Skin of body (tissue), 1 donor: ENCODE measurements at regions not wholly inside any gene's neighbourhood (a gene's known extent, or its start where the extent isn't known, plus 50 kb on each side); places are given as distances from the start of the nearest gene placed in this dataset.

Source experiments
- DNase-seq: peaks from one replicate; lab custom pipeline; 2025; lab: John Stamatoyannopoulos, UW

DNA sequence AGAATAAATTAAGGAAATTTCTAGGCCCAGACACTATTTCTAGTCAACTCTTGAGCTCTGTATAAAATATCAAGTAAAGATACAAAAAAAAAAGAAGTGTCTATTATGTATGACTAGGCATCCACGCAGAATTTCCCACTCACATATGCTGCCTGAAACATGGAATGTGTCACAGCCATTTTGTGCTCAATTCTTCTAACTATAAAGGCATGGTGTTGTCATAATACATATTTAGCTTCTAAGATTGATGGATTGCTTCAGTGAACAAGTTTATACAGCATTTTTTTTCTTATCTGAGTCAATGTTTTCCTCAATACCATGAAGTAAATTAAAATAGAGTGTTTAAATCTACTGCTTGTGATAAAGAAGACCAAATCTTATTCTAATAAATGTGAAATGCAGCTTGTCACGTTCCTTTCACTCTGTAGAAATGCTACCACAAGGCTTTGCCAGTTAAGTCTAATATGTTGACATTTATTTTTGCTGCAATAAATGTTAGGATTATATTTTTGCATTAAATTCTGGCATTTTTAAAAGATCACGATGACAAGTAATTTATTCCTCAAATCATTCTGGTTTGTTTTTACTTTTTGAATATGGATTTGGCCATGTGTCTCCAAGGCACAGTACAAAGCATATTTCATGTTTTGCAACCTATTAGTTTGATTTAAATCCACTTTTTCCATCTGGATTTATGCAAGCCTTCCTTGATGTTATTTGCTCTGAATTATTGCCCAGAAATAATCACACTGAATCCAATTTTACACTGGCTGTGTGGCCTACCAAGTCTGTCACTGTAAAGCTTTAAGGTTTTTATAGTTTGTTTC, 1829.0 kb upstream of the PCDH7 start:
- DNase-seq = peak; percentile 56

DNA sequence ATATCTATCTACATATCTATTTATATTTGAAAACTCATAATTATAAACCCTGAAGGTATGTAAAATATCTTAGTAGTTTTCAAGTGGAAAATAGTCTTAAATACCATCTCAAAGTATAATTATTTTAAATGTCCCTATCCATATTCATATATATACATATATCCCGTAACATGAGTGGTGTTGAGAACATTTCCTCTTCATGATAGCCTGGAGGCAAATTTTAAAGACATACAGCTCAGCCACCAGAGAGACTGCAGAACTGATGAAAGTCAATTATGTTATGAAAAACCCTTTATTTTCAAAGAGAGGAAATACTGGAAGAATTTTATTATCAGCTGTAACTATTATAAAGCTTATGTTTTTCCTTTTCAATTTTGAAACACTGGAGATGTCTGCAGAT, 1806.7 kb upstream of the PCDH7 start:
- no peak for DNase-seq

DNA sequence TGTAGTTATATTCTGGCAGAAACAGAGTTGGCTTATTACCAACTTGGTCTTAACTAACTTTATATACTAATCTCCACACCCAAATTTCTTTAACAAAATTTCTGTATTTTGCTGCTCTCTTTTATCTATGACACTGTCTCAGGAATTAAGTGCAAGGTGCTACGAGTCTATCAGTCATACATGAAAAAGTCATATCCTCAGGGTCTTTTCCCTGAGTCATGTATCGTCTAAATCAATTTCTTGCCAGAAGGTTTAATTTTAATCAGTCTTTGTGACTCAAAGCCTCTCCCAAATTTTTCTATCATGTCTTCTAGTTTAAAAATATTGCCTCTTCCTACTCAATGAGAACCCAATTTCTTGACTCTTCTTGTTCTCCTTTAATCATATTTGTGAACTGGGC, 1803.6 kb upstream of the PCDH7 start:
- DNase-seq = no peak

DNA sequence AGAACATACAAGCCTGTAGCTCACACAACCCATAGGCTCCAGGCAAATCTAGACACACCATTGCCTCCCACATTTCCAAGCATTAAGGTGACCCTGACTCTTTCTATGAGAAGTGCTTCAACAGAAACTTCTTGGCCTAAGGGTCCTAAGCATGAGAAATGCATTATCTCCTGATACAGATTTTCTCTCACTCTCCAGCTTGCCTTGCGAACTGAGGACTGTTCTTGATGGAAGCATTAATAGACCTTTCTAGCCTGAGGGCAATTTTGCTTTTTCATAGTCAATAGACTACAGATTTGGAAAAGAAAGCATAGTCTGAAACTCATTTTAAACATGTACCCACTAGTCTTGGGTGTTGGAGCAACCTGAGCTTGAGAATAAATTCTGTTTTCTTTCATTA, 1801.3 kb upstream of the PCDH7 start:
- no peak for DNase-seq

DNA sequence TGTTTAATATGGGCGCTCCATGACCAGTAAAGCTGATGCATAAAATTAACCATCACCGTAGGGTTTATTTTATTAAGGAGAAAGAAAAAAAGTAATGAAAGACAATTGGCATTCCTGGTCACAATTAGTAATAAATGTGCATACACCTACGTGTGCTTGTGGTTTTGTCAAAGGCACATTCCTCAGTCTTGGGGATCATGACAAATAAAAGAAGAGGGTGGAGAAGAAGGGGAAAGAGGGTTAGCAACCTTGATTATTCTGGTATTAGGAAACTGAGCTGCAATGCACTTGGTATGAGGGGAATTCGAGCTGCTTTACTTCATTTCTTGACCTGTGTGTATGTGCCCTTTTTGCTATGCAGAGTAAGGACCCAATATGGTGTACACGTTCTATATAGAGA, 1798.3 kb upstream of the PCDH7 start:
- DNase-seq = no peak

DNA sequence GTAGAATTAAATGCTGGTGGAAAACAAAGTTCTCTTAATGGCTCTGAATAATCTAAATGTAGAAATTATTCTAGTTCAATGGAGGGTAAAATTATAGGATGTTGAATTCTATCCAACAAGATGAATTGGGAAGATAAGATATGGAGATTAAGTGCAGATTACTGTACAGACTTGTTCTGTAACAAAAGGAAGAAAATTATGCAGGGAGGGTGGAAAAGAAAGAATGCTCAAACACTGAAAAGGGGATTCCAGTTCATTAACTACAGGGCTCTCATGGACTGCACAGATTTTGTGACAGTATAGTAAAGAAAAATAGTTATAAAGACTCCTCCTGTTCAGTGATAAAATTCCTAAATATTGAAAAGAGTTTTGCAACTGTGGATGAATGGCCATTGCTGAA, 1794.0 kb upstream of the PCDH7 start:
- no peak for DNase-seq

DNA sequence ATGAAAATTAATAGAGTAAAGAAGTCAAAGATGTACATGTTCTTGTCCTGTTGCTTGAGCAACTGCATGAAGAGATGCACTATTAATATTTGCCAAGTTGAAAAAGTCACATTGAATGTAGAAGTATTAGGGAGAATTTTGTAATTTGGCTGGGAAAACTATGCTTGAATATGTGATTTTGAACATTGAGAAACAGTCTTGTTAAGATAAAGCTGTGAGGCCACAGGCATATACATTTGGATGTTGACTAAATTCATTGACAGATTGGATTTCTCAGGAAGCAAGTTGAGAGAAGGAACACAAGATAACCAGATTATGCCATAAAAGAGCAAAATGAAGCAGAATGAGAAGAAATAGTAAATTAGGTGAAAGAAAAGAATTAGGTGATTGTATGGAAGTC, 1777.5 kb upstream of the PCDH7 start:
- no peak for DNase-seq

DNA sequence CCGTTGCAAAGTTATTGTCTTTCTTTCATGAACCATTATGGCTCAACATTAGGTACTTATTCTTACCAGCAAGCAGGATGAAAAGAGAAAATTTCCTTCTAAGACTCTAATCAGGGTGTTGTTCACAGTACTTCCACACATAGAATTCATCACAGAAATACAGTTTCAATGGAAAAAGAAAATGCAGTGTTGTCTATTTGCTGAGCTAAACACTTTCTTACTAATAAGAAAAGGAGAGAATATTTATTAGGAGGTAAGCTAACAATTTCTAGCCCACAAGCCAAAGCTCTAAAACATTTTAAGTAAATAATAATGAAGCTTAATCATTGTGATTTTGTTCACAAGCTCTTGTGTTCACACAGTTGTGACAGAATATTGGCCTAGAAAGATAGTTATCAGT, 1772.8 kb upstream of the PCDH7 start:
- DNase-seq = no peak

DNA sequence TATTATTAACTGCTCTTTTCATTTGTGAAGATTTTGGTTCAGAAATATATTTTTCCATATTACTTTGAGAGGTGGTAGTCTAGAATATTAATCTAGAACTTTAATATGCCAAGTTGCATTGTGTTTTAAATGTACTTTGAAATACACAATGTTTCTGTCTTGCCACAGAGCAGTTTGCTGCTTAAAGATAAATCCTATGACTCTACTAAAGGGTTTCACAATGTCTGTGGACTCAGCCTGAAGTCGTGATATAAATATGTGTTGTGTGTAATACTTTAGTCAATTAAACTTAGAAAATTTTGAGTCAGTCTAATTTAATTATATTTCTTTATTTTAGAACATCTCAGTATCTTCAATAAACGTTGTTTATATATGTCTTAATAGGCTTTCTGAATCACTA, 1771.7 kb upstream of the PCDH7 start:
- DNase-seq = no peak

DNA sequence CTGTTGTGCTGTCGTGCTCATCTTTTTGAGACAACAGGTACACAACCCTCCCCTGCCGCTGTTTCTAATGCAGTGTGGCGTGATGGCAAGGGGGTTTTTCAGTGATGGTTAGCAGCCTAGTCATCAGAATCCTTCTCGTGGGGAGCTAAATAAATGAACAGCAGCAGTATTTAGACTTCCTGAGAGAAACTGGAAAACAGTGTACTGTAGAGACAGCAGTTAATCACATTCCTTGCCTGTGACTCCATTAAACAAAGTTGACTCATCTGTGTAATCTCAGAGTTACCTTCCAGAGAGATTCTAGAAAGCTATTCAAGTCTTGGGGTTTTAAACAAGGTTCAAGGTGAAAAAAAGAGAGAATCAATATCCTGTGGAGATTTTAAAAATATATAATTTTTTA, 1753.2 kb upstream of the PCDH7 start:
- DNase-seq = no peak

DNA sequence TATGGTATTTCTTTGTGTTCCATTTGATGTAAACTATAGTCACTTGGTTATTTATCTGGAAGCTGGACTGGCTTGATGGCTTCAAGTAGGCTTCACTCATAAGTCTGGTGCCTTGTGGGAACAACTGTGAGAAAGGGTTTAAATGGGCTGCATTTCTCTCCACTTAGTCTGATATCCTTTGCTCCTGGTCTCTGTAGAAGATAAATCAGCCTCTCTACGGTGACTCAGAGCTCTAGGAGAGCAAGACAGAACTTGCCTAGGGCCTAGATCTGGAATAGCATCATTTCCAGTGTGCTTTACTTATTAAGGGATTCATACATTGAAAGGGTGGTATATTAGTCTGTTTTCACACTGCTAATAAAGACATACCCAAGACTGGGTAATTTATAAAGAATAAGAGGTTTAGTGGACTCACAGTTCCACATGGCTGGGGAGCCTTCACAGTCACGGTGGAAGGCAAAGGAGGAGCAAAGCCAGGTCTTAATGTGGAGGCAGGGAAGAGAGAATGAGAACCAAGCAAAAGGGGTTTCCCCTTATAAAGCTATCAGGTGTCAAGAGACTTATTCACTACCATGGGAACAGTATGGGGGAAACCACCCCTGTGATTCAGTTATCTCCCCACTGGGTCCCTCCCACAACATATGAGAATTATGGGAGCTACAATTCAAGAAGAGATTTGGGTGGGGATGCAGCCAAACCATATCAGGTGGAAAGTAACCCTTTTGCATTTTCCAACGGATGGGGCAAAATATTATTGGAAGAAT, 1746.4 kb upstream of the PCDH7 start:
- DNase-seq = no peak

DNA sequence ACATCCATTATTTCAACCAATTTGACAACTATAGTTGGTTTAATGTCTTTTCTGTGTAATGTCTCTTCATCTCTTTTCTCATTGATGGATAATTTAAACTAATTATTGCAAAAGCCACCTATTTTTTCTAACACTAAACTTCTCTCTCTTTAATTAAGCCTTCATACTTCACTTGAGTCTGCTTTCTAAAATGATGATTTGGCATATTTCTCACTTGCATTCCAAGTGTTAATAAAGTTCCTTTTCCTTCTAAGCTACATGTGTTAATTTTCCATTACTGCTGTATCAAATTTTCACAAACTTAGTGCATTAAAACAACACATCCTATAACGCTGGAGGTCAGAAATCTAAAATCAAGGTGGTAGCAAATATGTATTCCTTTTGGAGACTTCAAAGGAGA, 1743.8 kb upstream of the PCDH7 start:
- DNase-seq = no peak

DNA sequence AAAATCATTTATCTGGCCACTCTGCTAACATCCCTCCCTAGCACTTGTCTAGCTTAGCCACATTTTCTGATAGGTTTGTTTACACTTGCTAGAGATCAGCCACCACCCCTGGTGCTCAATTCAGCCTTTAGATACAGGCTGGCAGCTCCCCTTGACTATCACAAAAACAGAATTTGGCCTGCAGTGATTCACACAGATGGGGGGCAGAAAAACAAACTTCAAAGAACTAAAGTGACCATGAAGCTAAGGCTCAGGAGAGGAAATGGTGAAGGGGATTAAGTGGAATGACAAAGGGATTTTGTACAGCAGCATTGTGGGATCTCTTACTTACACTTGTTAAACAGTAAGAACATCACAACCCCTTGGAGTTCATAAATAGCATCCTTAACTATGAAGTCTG, 1718.0 kb upstream of the PCDH7 start:
- no peak for DNase-seq

DNA sequence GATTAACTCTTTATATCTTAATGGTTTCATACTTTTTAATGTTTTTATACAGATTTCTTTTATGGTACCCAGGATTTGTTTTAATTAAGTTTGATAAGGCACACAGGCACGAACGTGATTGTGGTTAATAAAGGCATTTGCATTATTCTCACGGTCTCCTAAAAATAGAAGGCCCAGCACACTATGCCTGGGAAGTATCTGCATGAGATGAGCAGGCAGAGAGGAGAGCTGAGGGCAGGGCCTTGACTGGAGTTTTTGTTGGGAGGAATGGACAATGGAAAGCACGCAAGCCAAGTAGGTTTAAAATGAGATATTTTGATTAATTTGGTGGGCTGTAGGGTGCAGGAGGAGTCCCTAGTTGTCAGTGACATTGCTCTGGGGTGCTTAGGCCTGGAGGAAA, 1714.3 kb upstream of the PCDH7 start:
- DNase-seq = no peak

DNA sequence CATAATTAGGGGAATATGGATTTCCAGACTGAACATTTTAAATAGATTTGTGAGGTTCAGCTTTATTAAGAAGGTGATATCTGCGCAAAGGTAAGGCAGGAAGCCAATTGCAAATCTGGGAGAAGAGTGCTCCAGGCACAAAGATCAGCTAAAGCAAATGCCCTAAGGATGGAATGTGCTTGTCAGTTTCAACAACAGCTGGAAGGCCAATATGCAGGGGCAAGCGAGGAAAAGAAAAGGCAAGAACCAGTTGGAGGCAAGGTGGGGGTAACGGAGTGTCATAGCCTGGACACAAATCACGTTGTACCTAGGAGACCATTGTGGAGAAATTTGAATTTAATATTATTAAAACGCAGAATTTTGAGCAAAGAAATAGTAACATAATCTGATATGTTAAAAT, 1710.3 kb upstream of the PCDH7 start:
- DNase-seq = no peak

DNA sequence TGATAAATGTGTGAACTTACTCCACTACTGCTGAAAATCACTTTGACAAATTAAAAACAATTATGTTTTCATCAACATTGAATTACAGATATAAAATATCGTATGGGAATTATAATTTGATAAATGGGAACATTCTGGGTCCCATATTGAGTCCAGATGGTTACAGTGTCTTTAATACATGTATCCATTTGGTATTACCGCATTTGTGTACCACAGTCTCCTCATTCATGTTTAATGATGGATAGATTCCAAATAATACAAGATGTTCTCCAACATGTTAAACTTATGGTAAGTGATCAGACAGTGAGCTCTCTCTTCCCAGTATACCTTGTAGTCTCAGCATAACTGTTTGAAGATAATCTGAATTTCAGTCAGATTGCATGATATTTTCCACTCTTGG, 1706.8 kb upstream of the PCDH7 start:
- no peak for DNase-seq

DNA sequence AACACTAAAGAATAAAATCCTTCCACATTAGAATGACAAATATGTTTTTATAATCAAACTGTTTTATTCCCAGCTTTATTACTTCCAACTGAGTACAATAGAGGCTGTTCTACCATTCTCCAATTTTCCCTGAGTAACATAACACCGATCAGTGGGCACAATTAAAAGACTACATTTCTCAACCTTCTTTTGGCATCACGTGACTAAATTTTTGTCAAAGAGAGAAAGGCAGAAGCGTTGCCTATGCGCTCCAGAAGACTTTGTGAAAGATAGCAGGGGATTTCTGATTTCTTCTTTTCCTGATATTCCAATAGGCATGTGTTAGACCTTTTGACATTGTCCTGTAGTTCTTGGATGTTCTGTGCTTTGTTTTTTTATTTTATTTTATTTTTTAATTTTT, 1705.6 kb upstream of the PCDH7 start:
- DNase-seq = no peak

DNA sequence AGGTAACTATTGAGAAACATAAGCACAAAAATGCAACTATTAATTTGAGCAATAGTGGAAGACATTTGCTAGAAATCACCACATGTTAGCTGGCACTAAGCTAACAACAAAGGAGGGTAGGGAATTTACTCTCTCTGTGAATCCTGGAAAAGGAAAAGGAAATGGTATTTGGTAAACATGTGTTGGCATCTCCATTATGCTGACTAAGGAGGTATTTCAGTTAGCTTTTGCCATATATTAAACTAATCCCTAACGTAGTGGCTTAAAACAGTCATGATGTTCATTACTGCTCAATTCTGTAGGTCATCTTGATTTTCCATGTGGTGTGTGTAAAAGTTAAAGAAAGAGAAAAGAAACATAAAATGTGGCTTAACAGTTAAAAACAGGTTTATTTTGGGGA, 1686.5 kb upstream of the PCDH7 start:
- no peak for DNase-seq

DNA sequence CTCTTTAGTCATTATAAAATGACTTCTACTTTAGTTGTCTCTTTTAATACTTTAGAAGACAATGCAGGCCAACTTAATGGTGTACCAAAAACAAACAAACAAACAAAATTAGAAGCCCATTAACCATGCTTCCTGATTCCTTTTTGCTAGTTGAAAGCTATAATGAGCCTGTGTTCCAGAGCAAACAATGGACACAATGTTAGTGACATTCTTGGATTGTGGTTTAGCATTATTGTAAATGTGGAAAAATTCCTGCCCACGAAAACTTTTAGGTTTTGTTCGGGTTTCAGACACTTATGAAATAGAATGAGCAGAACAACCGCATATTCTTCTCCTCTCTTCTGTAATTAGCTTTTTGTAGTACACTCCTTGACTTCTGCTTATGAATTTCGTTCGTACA, 1682.7 kb upstream of the PCDH7 start:
- DNase-seq = no peak

DNA sequence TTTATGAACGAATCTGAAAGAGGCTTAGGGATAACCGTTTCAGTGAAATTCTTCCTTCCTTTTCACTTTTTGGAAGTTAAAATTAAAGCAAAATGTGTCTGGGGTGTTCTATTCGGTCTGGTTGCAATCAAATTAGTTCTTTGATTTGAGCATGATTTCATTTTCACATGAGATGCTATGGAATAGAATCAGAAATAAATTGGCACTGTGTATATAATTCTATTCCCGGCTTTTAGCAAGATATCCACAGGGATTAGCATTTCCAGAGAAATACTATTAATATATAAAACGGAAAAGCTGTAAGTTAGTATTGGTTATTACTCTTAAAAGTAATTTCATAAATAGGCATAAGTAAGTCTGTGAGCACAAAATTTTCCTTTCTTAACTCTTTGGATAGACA, 1676.8 kb upstream of the PCDH7 start:
- peak; percentile 9 for DNase-seq

DNA sequence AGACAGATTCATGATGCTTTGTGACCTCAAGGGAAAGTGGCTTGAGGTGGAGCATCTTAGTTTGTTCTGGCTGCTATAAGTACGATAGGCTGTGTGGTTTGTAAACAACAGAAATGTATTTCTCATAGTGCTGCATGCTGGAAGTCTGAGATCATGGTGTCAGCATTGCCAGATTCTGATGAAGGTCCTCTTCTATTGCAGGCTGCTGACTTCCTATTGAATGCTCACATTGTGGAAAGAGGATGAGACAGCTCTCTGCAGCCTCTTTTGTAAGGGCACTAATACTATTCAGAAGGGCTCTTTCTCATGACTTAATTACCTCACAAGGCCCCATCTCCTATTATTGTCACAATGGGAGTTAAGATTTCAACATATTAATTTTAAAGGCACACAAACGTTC, 1674.0 kb upstream of the PCDH7 start:
- DNase-seq = peak; percentile 59

DNA sequence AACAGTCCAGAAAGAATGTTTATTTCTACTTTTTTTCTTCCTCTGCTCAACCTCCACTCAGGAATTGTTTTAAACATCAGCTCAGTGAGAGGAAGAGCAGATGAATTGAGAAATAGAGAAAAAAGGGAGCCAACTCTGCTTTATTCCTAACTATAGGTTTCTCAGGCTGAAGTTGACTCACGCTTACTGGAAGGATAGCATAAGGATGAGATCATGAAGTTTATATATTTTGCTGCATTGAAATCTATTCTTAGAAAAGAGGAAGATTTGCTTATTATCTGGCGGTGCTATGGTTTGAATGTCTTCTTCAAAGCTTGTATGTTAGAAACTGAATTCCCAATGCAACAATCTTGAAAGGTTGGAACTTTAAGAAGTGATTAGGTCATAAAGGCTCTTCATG, 1673.4 kb upstream of the PCDH7 start:
- DNase-seq = peak; percentile 78

DNA sequence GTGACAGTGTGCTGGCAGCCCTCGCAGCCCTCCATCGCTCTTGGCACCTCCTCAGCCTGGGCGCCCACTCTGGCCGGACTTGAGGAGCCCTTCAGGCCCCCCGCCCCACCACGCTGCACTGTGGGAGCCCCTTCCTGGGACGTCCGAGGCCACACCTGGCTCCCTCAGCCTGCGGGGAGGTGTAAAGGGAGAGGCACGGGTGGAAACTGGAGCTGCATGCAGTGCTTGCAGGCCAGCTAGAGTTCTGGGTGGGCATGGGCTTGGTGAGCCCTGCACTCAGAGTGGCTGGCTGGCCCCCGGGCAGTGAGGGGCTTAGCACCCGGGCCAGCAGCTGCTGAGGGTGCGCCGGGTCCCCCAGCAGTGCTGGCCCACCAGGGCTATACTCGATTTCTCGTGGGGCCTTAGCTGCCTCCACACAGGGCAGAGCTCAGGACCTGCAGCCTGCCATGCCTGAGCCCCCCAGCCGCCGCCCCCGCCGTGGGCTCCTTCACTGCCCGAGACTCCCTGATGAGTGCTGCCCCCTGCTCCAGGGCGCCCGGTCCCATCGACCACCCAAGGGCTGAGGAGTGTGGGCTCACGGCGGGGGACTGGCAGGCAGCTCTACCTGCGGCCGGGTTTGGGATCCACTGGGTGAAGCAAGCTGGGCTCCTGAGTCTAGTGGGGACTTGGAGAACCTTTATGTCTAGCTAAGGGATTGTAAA, 1672.7 kb upstream of the PCDH7 start:
- no peak for DNase-seq
